H9 (cell line): ENCODE measurements at regions not wholly inside any gene's neighbourhood (a gene's known extent, or its start where the extent isn't known, plus 50 kb on each side); places are given as distances from the start of the nearest gene placed in this dataset.

Experiments used
- DNase-seq: peaks from one replicate; pipeline ENCODE4 v3.0.0-alpha.2; 2017
- H2AFZ ChIP-seq: one replicate; pipeline ENCODE4 v1.6.1; 2013; ENCODE audit warnings: mild to moderate bottlenecking, low read length, control low read depth, moderate library complexity
- H2AK5ac ChIP-seq: 2 replicates; pipeline ENCODE4 v1.6.1; 2013; ENCODE audit warnings: low read length, control low read depth, mixed read lengths; ENCODE audit not compliant: insufficient read length
- H2BK120ac ChIP-seq: one replicate; pipeline ENCODE4 v1.6.1; 2013; ENCODE audit warnings: low read depth, mild to moderate bottlenecking, low read length, control low read depth, inconsistent platforms; ENCODE audit not compliant: poor library complexity, severe bottlenecking
- H2BK12ac ChIP-seq: 2 replicates; pipeline ENCODE4 v1.6.1; 2013; ENCODE audit warnings: low read length, control low read depth, mixed read lengths, low read depth; ENCODE audit not compliant: insufficient read length
- H2BK15ac ChIP-seq: 2 replicates; pipeline ENCODE4 v1.6.1; 2013; ENCODE audit warnings: low read depth, low read length, control low read depth
- H2BK20ac ChIP-seq: one replicate; pipeline ENCODE4 v1.6.1; 2013; ENCODE audit warnings: low read depth, mild to moderate bottlenecking, low read length, control low read depth, inconsistent platforms; ENCODE audit not compliant: poor library complexity, severe bottlenecking
- H2BK5ac ChIP-seq: 2 replicates; pipeline ENCODE4 v1.6.1; 2013; ENCODE audit warnings: low read length, control low read depth, mixed read lengths; ENCODE audit not compliant: insufficient read length
- H3K14ac ChIP-seq: 2 replicates; pipeline ENCODE4 v1.6.1; 2013; ENCODE audit warnings: low read length, control low read depth; ENCODE audit not compliant: insufficient read depth
- H3K18ac ChIP-seq: 2 replicates; pipeline ENCODE4 v1.6.1; 2013; ENCODE audit warnings: low read depth, mild to moderate bottlenecking, mixed read lengths, low read length, control low read depth; ENCODE audit not compliant: insufficient read length
- H3K23ac ChIP-seq: 2 replicates; pipeline ENCODE4 v1.6.1; 2013; ENCODE audit warnings: low read length, control low read depth, mixed read lengths, low read depth; ENCODE audit not compliant: insufficient read length
- H3K23me2 ChIP-seq: 2 replicates; pipeline ENCODE4 v1.6.1; 2013; ENCODE audit warnings: low read depth, mild to moderate bottlenecking, mixed read lengths, low read length, control low read depth; ENCODE audit not compliant: insufficient read length, poor library complexity, severe bottlenecking
- H3K27ac ChIP-seq: 2 replicates; pipeline ENCODE4 v1.5.1; 2013; ENCODE audit warnings: low read length, control low read depth, mixed read lengths, low read depth; ENCODE audit not compliant: insufficient read length
- H3K27me3 ChIP-seq: 2 replicates; pipeline ENCODE4 v1.6.1; 2013; ENCODE audit warnings: low read length, control low read depth, inconsistent platforms; ENCODE audit not compliant: insufficient read depth
- H3K4ac ChIP-seq: 2 replicates; pipeline ENCODE4 v1.6.1; 2013; ENCODE audit warnings: low read depth, mild to moderate bottlenecking, control low read depth, inconsistent platforms, low read length, moderate library complexity
- H3K4me1 ChIP-seq: 2 replicates; pipeline ENCODE4 v1.6.1; 2013; ENCODE audit warnings: low read length, control low read depth, inconsistent platforms; ENCODE audit not compliant: insufficient read depth
- H3K4me2 ChIP-seq: 2 replicates; pipeline ENCODE4 v1.6.1; 2013; ENCODE audit warnings: low read length, control low read depth, mixed read lengths; ENCODE audit not compliant: insufficient read length, insufficient read depth
- H3K56ac ChIP-seq: 2 replicates; pipeline ENCODE4 v1.6.1; 2013; ENCODE audit warnings: low read depth, mild to moderate bottlenecking, mixed read lengths, low read length, control low read depth; ENCODE audit not compliant: insufficient read length
- H3K79me1 ChIP-seq: 2 replicates; pipeline ENCODE4 v1.6.1; 2013; ENCODE audit warnings: low read depth, mild to moderate bottlenecking, moderate library complexity, low read length, control low read depth, inconsistent platforms; ENCODE audit not compliant: insufficient read depth, poor library complexity, severe bottlenecking
- H3K79me2 ChIP-seq: 2 replicates; pipeline ENCODE4 v1.6.1; 2013; ENCODE audit warnings: low read length, control low read depth, inconsistent platforms; ENCODE audit not compliant: insufficient read depth
- H3K9ac ChIP-seq: 2 replicates; pipeline ENCODE4 v1.6.1; 2013; ENCODE audit warnings: low read length, control low read depth, mixed read lengths; ENCODE audit not compliant: insufficient read length; ENCODE audit errors: extremely low read depth
- H3K9me3 ChIP-seq: one replicate; pipeline ENCODE4 v1.6.1; 2013; ENCODE audit warnings: low read depth, low read length, inconsistent platforms; ENCODE audit not compliant: control insufficient read depth
- H3T11ph ChIP-seq: one replicate; pipeline ENCODE4 v1.6.1; 2013; ENCODE audit warnings: mild to moderate bottlenecking, low read length, control low read depth, inconsistent platforms
- H4K20me1 ChIP-seq: one replicate; pipeline ENCODE4 v1.6.1; 2013; ENCODE audit not compliant: control insufficient read depth, insufficient read length, insufficient read depth
- H4K5ac ChIP-seq: 2 replicates; pipeline ENCODE4 v1.6.1; 2013; ENCODE audit warnings: low read depth, mild to moderate bottlenecking, mixed read lengths, low read length, control low read depth; ENCODE audit not compliant: insufficient read length
- H4K8ac ChIP-seq: replicated peaks from 2 replicates; pipeline ENCODE4 v1.6.1; 2013; ENCODE audit warnings: low read length, control low read depth, mixed read lengths, low read depth; ENCODE audit not compliant: insufficient read length
- H4K91ac ChIP-seq: 2 replicates; pipeline ENCODE4 v1.6.1; 2013; ENCODE audit warnings: low read depth, mild to moderate bottlenecking, moderate library complexity, mixed read lengths, low read length, control low read depth; ENCODE audit not compliant: insufficient read length
- H3K27ac Mint-ChIP-seq, 3 experiments: 2 replicates in 2 of 3; 3 replicates in 1 of 3; pipeline ENCODE4 v1.8.0; 2020 to 2021; ENCODE audit warnings: mixed read lengths in 3 of 3, mild to moderate bottlenecking in 1 of 3, moderate library complexity in 1 of 3
- H3K27me3 Mint-ChIP-seq: 2 replicates; pipeline ENCODE4 v1.8.0; 2021; ENCODE audit warnings: low read depth, mild to moderate bottlenecking, moderate library complexity, mixed read lengths
- H3K36me3 Mint-ChIP-seq, 3 experiments: 2 replicates in 2 of 3; 3 replicates in 1 of 3; pipeline ENCODE4 v1.8.0; 2020 to 2021; ENCODE audit warnings: low read depth in 3 of 3, mixed read lengths in 3 of 3; ENCODE audit not compliant: insufficient read depth in 1 of 3
- H3K4me1 Mint-ChIP-seq, 2 experiments: 2 replicates each; pipeline ENCODE4 v1.8.0; 2020; ENCODE audit warnings: mixed read lengths in 2 of 2
- H3K4me3 Mint-ChIP-seq, 2 experiments: 2 replicates in 1 of 2; 3 replicates in 1 of 2; pipeline ENCODE4 v1.8.0; 2020 to 2021; ENCODE audit warnings: mild to moderate bottlenecking in 2 of 2, mixed read lengths in 2 of 2, moderate library complexity in 1 of 2
- H3K9me3 Mint-ChIP-seq, 2 experiments: 2 replicates in 1 of 2; 3 replicates in 1 of 2; pipeline ENCODE4 v1.8.0; 2020; ENCODE audit warnings: mild to moderate bottlenecking in 2 of 2, mixed read lengths in 2 of 2, moderate library complexity in 1 of 2
- WGBS: extraction: QIAGEN DNeasy Blood & Tissue Kit; methylation state at CpG from one replicate; pipeline ENCODE4 v1.1.7; 2013; ENCODE audit warnings: missing lambda C conversion rate, low lambda C conversion rate, mixed read lengths; ENCODE audit not compliant: insufficient read length; ENCODE audit errors: extremely low coverage; 5-methylcytosine and 5-hydroxymethylcytosine counted together
- TF ChIP-seq, protein P1 (sequence below): fragments of 200-600 bp; sonication (generic); conservative IDR thresholded peaks from 3 replicates; pipeline ENCODE4 v1.8.0; 2021; ENCODE audit warnings: antibody characterized with exemption, mild to moderate bottlenecking

DNA sequence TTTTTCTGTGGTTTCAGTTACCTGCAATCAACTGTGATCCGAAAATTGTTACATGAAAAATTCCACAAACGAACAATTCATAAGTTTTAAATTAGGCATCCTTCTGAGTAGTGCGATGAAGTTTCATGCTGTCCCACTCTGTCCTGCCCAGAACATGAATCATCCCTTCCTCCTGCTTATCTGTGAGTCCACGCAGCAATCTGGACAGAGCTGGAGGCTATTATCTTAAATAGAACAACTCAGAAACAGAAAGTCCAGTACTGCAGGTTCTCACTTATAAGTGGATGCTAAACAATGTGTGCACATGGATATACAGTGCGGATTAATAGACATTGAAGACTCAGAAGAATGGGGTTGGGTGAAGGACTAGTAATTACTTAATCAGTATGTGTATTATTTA is 583.7 kb upstream of the SPRY2 start:
- Mint-ChIP-seq H3K27me3 (no peaks in the 10 kb centered on the region), H3K4me3 (no peak overlapping the region)
- H3K4me2 ChIP-seq, result no peak overlapping the region

More for the DNA sequence above, 583.7 kb upstream of the SPRY2 start:
- no peak overlapping the region for H3K14ac ChIP-seq
- DNase-seq, result no peak
- no peak overlapping the region for H2BK20ac ChIP-seq
- H3K23ac ChIP-seq, result no peak overlapping the region
- H3T11ph ChIP-seq, result no peak overlapping the region
- H3K4me1 ChIP-seq, result no peaks in the 10 kb centered on the region
- no peak overlapping the region for H2AFZ ChIP-seq
- no peak overlapping the region for H2BK5ac ChIP-seq
- Mint-ChIP-seq H3K36me3 (no peaks in the 10 kb centered on the region), H3K9me3 (no peaks in the 10 kb centered on the region), H3K27ac (no peak overlapping the region; a peak in 1 of 7 replicates), H3K4me1 (no peaks in the 10 kb centered on the region)
- H3K9ac ChIP-seq, result no peak overlapping the region
- no peak overlapping the region for H3K56ac ChIP-seq
- H3K4ac ChIP-seq, result no peak overlapping the region
- no peaks in the 10 kb centered on the region for H3K9me3 ChIP-seq
- H4K91ac ChIP-seq, result no peak overlapping the region
- TF ChIP-seq, protein P1, sequence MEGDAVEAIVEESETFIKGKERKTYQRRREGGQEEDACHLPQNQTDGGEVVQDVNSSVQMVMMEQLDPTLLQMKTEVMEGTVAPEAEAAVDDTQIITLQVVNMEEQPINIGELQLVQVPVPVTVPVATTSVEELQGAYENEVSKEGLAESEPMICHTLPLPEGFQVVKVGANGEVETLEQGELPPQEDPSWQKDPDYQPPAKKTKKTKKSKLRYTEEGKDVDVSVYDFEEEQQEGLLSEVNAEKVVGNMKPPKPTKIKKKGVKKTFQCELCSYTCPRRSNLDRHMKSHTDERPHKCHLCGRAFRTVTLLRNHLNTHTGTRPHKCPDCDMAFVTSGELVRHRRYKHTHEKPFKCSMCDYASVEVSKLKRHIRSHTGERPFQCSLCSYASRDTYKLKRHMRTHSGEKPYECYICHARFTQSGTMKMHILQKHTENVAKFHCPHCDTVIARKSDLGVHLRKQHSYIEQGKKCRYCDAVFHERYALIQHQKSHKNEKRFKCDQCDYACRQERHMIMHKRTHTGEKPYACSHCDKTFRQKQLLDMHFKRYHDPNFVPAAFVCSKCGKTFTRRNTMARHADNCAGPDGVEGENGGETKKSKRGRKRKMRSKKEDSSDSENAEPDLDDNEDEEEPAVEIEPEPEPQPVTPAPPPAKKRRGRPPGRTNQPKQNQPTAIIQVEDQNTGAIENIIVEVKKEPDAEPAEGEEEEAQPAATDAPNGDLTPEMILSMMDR, result no peak
- WGBS, result no CpG with 5 or more reads among the region's 5 CpGs
- H3K79me1 ChIP-seq, result no peaks in the 10 kb centered on the region
- H2BK120ac ChIP-seq, result no peak overlapping the region
- no peaks in the 10 kb centered on the region for H3K79me2 ChIP-seq
- no peak overlapping the region for H3K18ac ChIP-seq
- no peak overlapping the region for H4K8ac ChIP-seq
- no peaks in the 10 kb centered on the region for H3K23me2 ChIP-seq
- H2BK12ac ChIP-seq, result no peak overlapping the region
- no peak overlapping the region for H4K5ac ChIP-seq
- H2AK5ac ChIP-seq, result no peak overlapping the region
- no peaks in the 10 kb centered on the region for H4K20me1 ChIP-seq
- H3K27me3 ChIP-seq, result no peaks in the 10 kb centered on the region
- H3K27ac ChIP-seq, result no peak overlapping the region
- H2BK15ac ChIP-seq, result no peak overlapping the region
